Ascending aorta (tissue), 2 donors: ENCODE measurements at regions not wholly inside any gene's neighbourhood (a gene's known extent, or its start where the extent isn't known, plus 50 kb on each side); places are given as distances from the start of the nearest gene placed in this dataset.

ENCODE experiments used
- DNase-seq, 2 donors: peaks; one replicate each; pipeline ENCODE4 v3.0.0-alpha.2; 2019; ENCODE audit warnings: low spot score in 2 of 2
- H3K27ac ChIP-seq, 2 donors: fragments of 200-600 bp; sonication (generic); one replicate each; pipeline ENCODE4 v1.5.1; 2016 to 2017; ENCODE audit warnings: mild to moderate bottlenecking in 1 of 2
- H3K27me3 ChIP-seq: fragments of 200-600 bp; sonication (generic); one replicate; pipeline ENCODE4 v1.5.1; 2017
- H3K36me3 ChIP-seq, 2 donors: fragments of 200-600 bp; sonication (generic); one replicate each; pipeline ENCODE4 v1.5.1; 2016
- H3K4me1 ChIP-seq, 2 donors: fragments of 200-600 bp; sonication (generic); one replicate each; pipeline ENCODE4 v1.5.1; 2016 to 2017; ENCODE audit warnings: mild to moderate bottlenecking in 1 of 2
- H3K4me3 ChIP-seq, 2 donors: fragments of 200-600 bp; sonication (generic); one replicate each; pipeline ENCODE4 v1.5.1; 2016 to 2017; ENCODE audit warnings: mild to moderate bottlenecking in 1 of 2
- H3K9me3 ChIP-seq, 2 donors: fragments of 200-600 bp; sonication (generic); one replicate each; pipeline ENCODE4 v1.5.1; 2016
- CTCF ChIP-seq, 3 experiments: fragments of 200-600 bp in 2 of 3; fragments of 450-650 bp in 1 of 3; sonication (generic) in 2 of 3; IDR thresholded peaks; one replicate each; pipeline ENCODE4 v1.5.1; 2016 to 2019; ENCODE audit warnings: antibody characterized with exemption in 3 of 3, mild to moderate bottlenecking in 1 of 3, moderate library complexity in 1 of 3
- intact Hi-C: fragments of 100-400 bp; cut with DNase I; formaldehyde crosslinking; loops from one replicate; pipeline ENCODE4 v1.15.1; 2023

- H3K4me3 ChIP-seq: no peak overlapping the region
- intact Hi-C loops: no loop called here
- no peak for DNase-seq
- H3K36me3 ChIP-seq: no peaks in the 10 kb centered on the region
- no peaks in the 10 kb centered on the region for H3K9me3 ChIP-seq
- no peaks in the 10 kb centered on the region for H3K27me3 ChIP-seq
- TF ChIP-seq CTCF (IDR thresholded peaks at IDR 0.05): no peak
- no peak overlapping the region for H3K27ac ChIP-seq
- H3K4me1 ChIP-seq: no peaks in the 10 kb centered on the region
Measured at GRCh38 chr4:176843710-176844109, 51.0 kb upstream of the VEGFC start.

- Histone ChIP-seq H3K27me3 (no peaks in the 10 kb centered on the region), H3K27ac (no peak overlapping the region), H3K4me1 (no peaks in the 10 kb centered on the region), H3K9me3 (no peaks in the 10 kb centered on the region), H3K4me3 (no peak overlapping the region), H3K36me3 (no peaks in the 10 kb centered on the region)
- TF ChIP-seq CTCF (IDR thresholded peaks at IDR 0.05): no peak
- DNase-seq: no peak
- intact Hi-C loops: no loop called here
Measured at GRCh38 chr4:176844448-176844847, 51.7 kb upstream of the VEGFC start.

- Histone ChIP-seq H3K4me3 (no peak overlapping the region), H3K27me3 (no peaks in the 10 kb centered on the region), H3K9me3 (no peaks in the 10 kb centered on the region), H3K4me1 (no peaks in the 10 kb centered on the region), H3K27ac (no peak overlapping the region), H3K36me3 (no peaks in the 10 kb centered on the region)
- no peak for DNase-seq
- intact Hi-C loops: no loop called here
- no peak for TF ChIP-seq CTCF (IDR thresholded peaks at IDR 0.05)
Measured at GRCh38 chr4:176845636-176846035, 52.9 kb upstream of the VEGFC start.

- DNase-seq: no peak
- Histone ChIP-seq H3K27ac (no peak overlapping the region), H3K36me3 (no peaks in the 10 kb centered on the region), H3K27me3 (no peaks in the 10 kb centered on the region), H3K9me3 (peaks cover 0 to 5% of the 10 kb centered on the region in 2 donors), H3K4me1 (no peaks in the 10 kb centered on the region), H3K4me3 (no peak overlapping the region)
- no peak for TF ChIP-seq CTCF (IDR thresholded peaks at IDR 0.05)
- intact Hi-C loops: no loop called here
Measured at GRCh38 chr4:176849076-176849475, 56.4 kb upstream of the VEGFC start.

GRCh38 chr4:176850436-176850835 is 57.7 kb upstream of the VEGFC start:
- Histone ChIP-seq H3K4me1 (no peaks in the 10 kb centered on the region), H3K4me3 (no peak overlapping the region), H3K27ac (no peak overlapping the region), H3K27me3 (no peaks in the 10 kb centered on the region), H3K36me3 (no peaks in the 10 kb centered on the region), H3K9me3 (peaks cover 0 to 5% of the 10 kb centered on the region in 2 donors)
- intact Hi-C loops: no loop called here
- no peak for TF ChIP-seq CTCF (IDR thresholded peaks at IDR 0.05)
- DNase-seq: no peak

GRCh38 chr4:176856421-176856820 is 63.7 kb upstream of the VEGFC start:
- Histone ChIP-seq H3K4me3 (no peak overlapping the region), H3K9me3 (peaks cover 0 to 5% of the 10 kb centered on the region in 2 donors), H3K36me3 (no peaks in the 10 kb centered on the region), H3K27me3 (no peaks in the 10 kb centered on the region), H3K27ac (no peak overlapping the region), H3K4me1 (no peaks in the 10 kb centered on the region)
- intact Hi-C loops: no loop called here
- TF ChIP-seq CTCF (IDR thresholded peaks at IDR 0.05): no peak
- no peak for DNase-seq
